IMR-90 (cell line): ENCODE measurements at regions not wholly inside any gene's neighbourhood (a gene's known extent, or its start where the extent isn't known, plus 50 kb on each side); places are given as distances from the start of the nearest gene placed in this dataset.

Source experiments
- ATAC-seq: fragments of 200-7000 bp; cut with Tn5 transposase; 2 replicates; pipeline ENCODE4 v1.9.1; 2020; ENCODE audit warnings: low read depth, mild to moderate bottlenecking, moderate library complexity
- BruUV-seq: library from RNA; stranded (reverse); fragments of 400-500 nt; replicated peaks from 2 replicates; lab custom pipeline; 2021; lab: Mats Ljungman, UMichigan
- CTCF ChIA-PET: fragments of 300-600 bp; formaldehyde crosslinking; extraction: SDS; loops from one replicate; lab custom pipeline; 2021; ENCODE audit warnings: antibody characterized with exemption; lab: Yijun Ruan, JAX
- POLR2A ChIA-PET: fragments of 300-600 bp; sonication (Branson Sonifier 250); formaldehyde crosslinking; loops from one replicate; lab custom pipeline; 2022; ENCODE audit warnings: antibody characterized with exemption; ENCODE audit not compliant: unreplicated experiment; lab: Charles Lee
- DNase-seq: peaks from one replicate; pipeline ENCODE4 v3.0.0; 2013
- H2AFZ ChIP-seq: replicated peaks from 2 replicates; pipeline ENCODE3; 2013; ENCODE audit warnings: low read length, mild to moderate bottlenecking; ENCODE audit not compliant: poor library complexity
- H2AK5ac ChIP-seq: 2 replicates; pipeline ENCODE4 v1.6.1; 2013; ENCODE audit warnings: low read depth, low read length, inconsistent platforms
- H2AK9ac ChIP-seq: replicated peaks from 2 replicates; pipeline ENCODE3; 2013; ENCODE audit warnings: mild to moderate bottlenecking, low read depth, low read length, moderate library complexity; ENCODE audit not compliant: poor library complexity
- H2BK120ac ChIP-seq: 2 replicates; pipeline ENCODE4 v1.6.1; 2013; ENCODE audit warnings: low read depth, low read length, inconsistent platforms
- H2BK15ac ChIP-seq: 3 replicates; pipeline ENCODE4 v1.6.1; 2013; ENCODE audit warnings: low read depth, low read length, inconsistent platforms
- H2BK20ac ChIP-seq: 2 replicates; pipeline ENCODE4 v1.6.1; 2013; ENCODE audit warnings: low read depth, mild to moderate bottlenecking, inconsistent platforms, low read length, moderate library complexity
- H2BK5ac ChIP-seq: 2 replicates; pipeline ENCODE4 v1.6.1; 2013; ENCODE audit warnings: mild to moderate bottlenecking, low read depth, low read length, inconsistent platforms; ENCODE audit not compliant: poor library complexity, severe bottlenecking
- H3K14ac ChIP-seq: replicated peaks from 2 replicates; pipeline ENCODE4 v1.6.1; 2013; ENCODE audit warnings: low read depth, low read length, inconsistent platforms
- H3K18ac ChIP-seq: 2 replicates; pipeline ENCODE4 v1.6.1; 2013; ENCODE audit warnings: low read depth, low read length, control low read depth
- H3K23ac ChIP-seq: 2 replicates; pipeline ENCODE4 v1.6.1; 2013; ENCODE audit warnings: low read depth, low read length, inconsistent platforms
- H3K27ac ChIP-seq: 2 replicates; pipeline ENCODE4 v1.5.1; 2013; ENCODE audit warnings: mild to moderate bottlenecking, control low read depth, low read length; ENCODE audit not compliant: insufficient read depth
- H3K27me3 ChIP-seq: 2 replicates; pipeline ENCODE4 v1.6.1; 2013; ENCODE audit warnings: low read length; ENCODE audit not compliant: control insufficient read depth, insufficient read depth
- H3K36me3 ChIP-seq: 2 replicates; pipeline ENCODE4 v1.6.1; 2013; ENCODE audit warnings: low read length, mixed read lengths; ENCODE audit not compliant: control insufficient read depth, insufficient read depth
- H3K4ac ChIP-seq: 2 replicates; pipeline ENCODE4 v1.6.1; 2013; ENCODE audit warnings: low read depth, low read length, inconsistent platforms
- H3K4me1 ChIP-seq: 2 replicates; pipeline ENCODE4 v1.6.1; 2013; ENCODE audit warnings: low read length, mixed read lengths; ENCODE audit not compliant: control insufficient read depth, insufficient read depth
- H3K4me2 ChIP-seq: 2 replicates; pipeline ENCODE4 v1.6.1; 2013; ENCODE audit warnings: low read depth, mild to moderate bottlenecking, control low read depth, low read length, moderate library complexity
- H3K4me3 ChIP-seq: 2 replicates; pipeline ENCODE4 v1.5.1; 2013; ENCODE audit warnings: low read depth, mild to moderate bottlenecking, control low read depth, low read length, moderate library complexity; ENCODE audit not compliant: insufficient read depth
- H3K56ac ChIP-seq: 2 replicates; pipeline ENCODE4 v1.6.1; 2013; ENCODE audit warnings: low read length, inconsistent platforms; ENCODE audit not compliant: insufficient read depth; ENCODE audit errors: extremely low read depth
- H3K79me1 ChIP-seq, 2 experiments: 2 replicates each; pipeline ENCODE4 v1.6.1; 2013; ENCODE audit warnings: low read length in 2 of 2, inconsistent platforms in 1 of 2, low read depth in 1 of 2
- H3K9ac ChIP-seq: 2 replicates; pipeline ENCODE4 v1.6.1; 2013; ENCODE audit warnings: low read depth, low read length, control low read depth
- H3K9me1 ChIP-seq: 2 replicates; pipeline ENCODE4 v1.6.1; 2013; ENCODE audit warnings: low read length, inconsistent platforms; ENCODE audit not compliant: insufficient read depth
- H3K9me3 ChIP-seq: 2 replicates; pipeline ENCODE4 v1.6.1; 2013; ENCODE audit warnings: low read length; ENCODE audit not compliant: control insufficient read depth, insufficient read depth
- H4K20me1 ChIP-seq: 2 replicates; pipeline ENCODE4 v1.6.1; 2013; ENCODE audit warnings: low read length, inconsistent platforms; ENCODE audit not compliant: insufficient read depth
- H4K5ac ChIP-seq: 2 replicates; pipeline ENCODE4 v1.6.1; 2013; ENCODE audit warnings: mild to moderate bottlenecking, low read depth, low read length, control low read depth
- H4K8ac ChIP-seq, 2 experiments: 2 replicates each; pipeline ENCODE4 v1.6.1; 2013; ENCODE audit warnings: low read depth in 2 of 2, low read length in 2 of 2, control low read depth in 1 of 2, inconsistent platforms in 1 of 2
- H4K91ac ChIP-seq: 2 replicates; pipeline ENCODE4 v1.6.1; 2013; ENCODE audit warnings: low read depth, low read length, inconsistent platforms; ENCODE audit not compliant: insufficient read depth
- BHLHE40 ChIP-seq: fragments of 150-350 bp; IDR thresholded peaks from 2 replicates; pipeline ENCODE4 v1.6.1; 2016; ENCODE audit warnings: mild to moderate bottlenecking, low read depth, low read length
- CEBPB ChIP-seq: IDR thresholded peaks from 2 replicates; pipeline ENCODE4 v1.6.1; 2012; ENCODE audit warnings: low read depth, low read length, improper control_type of control experiment
- CHD1 ChIP-seq: IDR thresholded peaks from 2 replicates; pipeline ENCODE4 v1.6.1; 2012; ENCODE audit warnings: low read depth, low read length, improper control_type of control experiment
- CTCF ChIP-seq: conservative IDR thresholded peaks from 2 replicates; pipeline ENCODE4 v1.5.1; 2012; ENCODE audit warnings: mild to moderate bottlenecking, low read depth, low read length, improper control_type of control experiment
- ELK1 ChIP-seq: fragments of 150-350 bp; IDR thresholded peaks from 2 replicates; pipeline ENCODE4 v1.6.1; 2016; ENCODE audit warnings: low read depth, mild to moderate bottlenecking, low read length, moderate library complexity, borderline replicate concordance
- FOS ChIP-seq: fragments of 150-350 bp; IDR thresholded peaks from 2 replicates; pipeline ENCODE4 v1.6.1; 2016; ENCODE audit warnings: low read depth, low read length
- MAFK ChIP-seq: IDR thresholded peaks from 2 replicates; pipeline ENCODE4 v1.6.1; 2012; ENCODE audit warnings: low read depth, low read length, improper control_type of control experiment
- MAZ ChIP-seq: IDR thresholded peaks from 2 replicates; pipeline ENCODE4 v1.6.1; 2012; ENCODE audit warnings: low read depth, mild to moderate bottlenecking, low read length, improper control_type of control experiment, moderate library complexity, borderline replicate concordance
- MXI1 ChIP-seq: IDR thresholded peaks from 2 replicates; pipeline ENCODE4 v1.6.1; 2012; ENCODE audit warnings: low read depth, mild to moderate bottlenecking, low read length, moderate library complexity, borderline replicate concordance
- NFE2L2 ChIP-seq: fragments of 150-350 bp; IDR thresholded peaks from 2 replicates; pipeline ENCODE4 v1.6.1; 2016; ENCODE audit warnings: low read depth, mild to moderate bottlenecking, low read length
- POLR2A ChIP-seq: IDR thresholded peaks from 2 replicates; pipeline ENCODE4 v1.6.1; 2012; ENCODE audit warnings: mild to moderate bottlenecking, low read depth, low read length
- RAD21 ChIP-seq: IDR thresholded peaks from 2 replicates; pipeline ENCODE4 v1.6.1; 2012; ENCODE audit warnings: low read length, improper control_type of control experiment
- RCOR1 ChIP-seq: IDR thresholded peaks from 2 replicates; pipeline ENCODE4 v1.6.1; 2012; ENCODE audit warnings: mild to moderate bottlenecking, low read length, improper control_type of control experiment; ENCODE audit not compliant: insufficient replicate concordance
- RFX5 ChIP-seq: IDR thresholded peaks from 2 replicates; pipeline ENCODE4 v1.8.0; 2012; ENCODE audit warnings: low read depth, mild to moderate bottlenecking, low read length, moderate library complexity
- SMC3 ChIP-seq: fragments of 150-350 bp; IDR thresholded peaks from 2 replicates; pipeline ENCODE4 v1.6.1; 2016; ENCODE audit warnings: low read depth, mild to moderate bottlenecking, antibody characterized with exemption, low read length, moderate library complexity
- USF2 ChIP-seq: fragments of 150-350 bp; IDR thresholded peaks from 2 replicates; pipeline ENCODE4 v1.6.1; 2017; ENCODE audit warnings: mild to moderate bottlenecking, antibody characterized with exemption, low read length, low read depth
- dilution Hi-C: fragments of 300-500 bp; cut with HindIII; formaldehyde crosslinking; loops from one replicate; pipeline ENCODE4 v1.14.3; 2018; ENCODE audit warnings: low sequenced_read_pairs; ENCODE audit not compliant: unreplicated experiment
- in situ Hi-C: fragments of 300-500 bp; cut with MboI; formaldehyde crosslinking; loops from 3 replicates; pipeline ENCODE4 v1.14.3; 2019; ENCODE audit warnings: low sequenced_read_pairs, inconsistent platforms, mixed read lengths
- intact Hi-C: fragments of 100-400 bp; cut with micrococcal nuclease; formaldehyde crosslinking; loops from 2 replicates; pipeline ENCODE4 v1.10.0; 2022

- intact Hi-C loops (no loop called here), in situ Hi-C loops (no loop called here), dilution Hi-C loops (no loop called here)
- Histone ChIP-seq H3K27me3 (no peaks in the 10 kb centered on the region), H3K36me3 (no peaks in the 10 kb centered on the region), H3K18ac (no peak overlapping the region), H4K91ac (no peak overlapping the region), H2BK15ac (no peak overlapping the region), H3K9me3 (no peaks in the 10 kb centered on the region), H3K27ac (no peak overlapping the region), H2AK9ac (no peak overlapping the region), H3K14ac (no peak overlapping the region), H2AK5ac (no peak overlapping the region), H3K4me2 (no peak overlapping the region), H2BK20ac (no peak overlapping the region), H3K23ac (no peak overlapping the region), H3K9me1 (no peaks in the 10 kb centered on the region), H4K20me1 (no peaks in the 10 kb centered on the region), H2BK5ac (no peak overlapping the region), H4K8ac (no peak overlapping the region), H2BK120ac (no peak overlapping the region), H3K79me1 (no peaks in the 10 kb centered on the region), H3K9ac (no peak overlapping the region), H3K4ac (no peak overlapping the region), H4K5ac (no peak overlapping the region), H2AFZ (no peak overlapping the region), H3K4me1 (no peaks in the 10 kb centered on the region), H3K4me3 (no peak overlapping the region), H3K56ac (no peak overlapping the region)
- TF ChIP-seq MAZ (no peak), SMC3 (no peak), CEBPB (no peak), CTCF (no peak), BHLHE40 (no peak), ELK1 (no peak), RAD21 (no peak), CHD1 (no peak), FOS (no peak), USF2 (no peak), MXI1 (no peak), RCOR1 (no peak), POLR2A (no peak), MAFK (no peak), NFE2L2 (no peak), RFX5 (no peak)
- ATAC-seq: no peak
- BruUV-seq: no TSS peak
- POLR2A ChIA-PET: no interaction called here
- CTCF ChIA-PET: no interaction called here
- DNase-seq: no peak
These were observed 113.4 kb upstream of the GHR start for GRCh38 chr5:42309865-42310264.
